HepG2 (cell line): ENCODE measurements at regions not wholly inside any gene's neighbourhood (a gene's known extent, or its start where the extent isn't known, plus 50 kb on each side); places are given as distances from the start of the nearest gene placed in this dataset.

Experiments used
- ATAC-seq: fragments of 200-7000 bp; cut with Tn5 transposase; 3 replicates; pipeline ENCODE4 v1.9.1; 2020; ENCODE audit warnings: mild to moderate bottlenecking, moderate library complexity
- BruUV-seq: library from RNA; stranded (reverse); fragments of 400-500 nt; replicated peaks from 2 replicates; lab custom pipeline; 2021; lab: Mats Ljungman, UMichigan
- CTCF ChIA-PET: fragments of 300-600 bp; formaldehyde crosslinking; extraction: SDS; loops from one replicate; lab custom pipeline; 2021; ENCODE audit warnings: low total read pairs, inconsistent platforms, low intra/inter-chr PET ratio; lab: Yijun Ruan, JAX
- POLR2A ChIA-PET: fragments of 350-600 bp; sonication (Branson Sonifier 250); formaldehyde crosslinking; loops from one replicate; lab custom pipeline; 2020; ENCODE audit warnings: antibody characterized with exemption, inconsistent platforms; lab: Yijun Ruan, JAX
- DNase-seq: peaks from one replicate; pipeline ENCODE4 v3.0.0-alpha.2; 2015; ENCODE audit warnings: low spot score
- FAIRE-seq: peaks from 3 replicates; lab custom pipeline; 2011; peaks lifted over from hg19 to GRCh38; lab: Jason Lieb, UNC
- H2AFZ ChIP-seq: one replicate; pipeline ENCODE4 v1.6.1; 2011; ENCODE audit warnings: low read length, inconsistent platforms
- H3K27ac ChIP-seq: fragments of 300-600 bp; 3 replicates; pipeline ENCODE4 v1.8.0; 2011; ENCODE audit warnings: mixed run types, mild to moderate bottlenecking, mixed read lengths, low read length, inconsistent platforms; ENCODE audit not compliant: insufficient read depth; ENCODE audit errors: extremely low read length
- H3K27me3 ChIP-seq, 2 experiments: fragments of 200-600 bp in 1 of 2; 2 replicates in 1 of 2; 3 replicates in 1 of 2; pipeline versions ENCODE4 v1.6.0 to v1.8.0; 2011; ENCODE audit warnings: low read length in 2 of 2, mild to moderate bottlenecking in 2 of 2, moderate library complexity in 2 of 2, inconsistent platforms in 1 of 2; ENCODE audit not compliant: insufficient read depth in 2 of 2, control insufficient read depth in 1 of 2
- H3K36me3 ChIP-seq, 2 experiments: fragments of 200-600 bp in 1 of 2; replicated peaks in 1 of 2; 2 replicates in 1 of 2; 3 replicates in 1 of 2; pipeline versions ENCODE4 v1.5.1 to v1.8.0; 2011; ENCODE audit warnings: low read length in 2 of 2, inconsistent platforms in 1 of 2; ENCODE audit not compliant: insufficient read depth in 2 of 2, control insufficient read depth in 1 of 2
- H3K4me1 ChIP-seq: 2 replicates; pipeline ENCODE4 v1.5.1; 2012; ENCODE audit warnings: low read length, inconsistent platforms; ENCODE audit not compliant: insufficient read depth
- H3K4me2 ChIP-seq: 2 replicates; pipeline ENCODE4 v1.6.0; 2011; ENCODE audit warnings: low read depth, low read length, inconsistent platforms
- H3K4me3 ChIP-seq, 3 experiments: fragments of 200-600 bp in 1 of 3; sonication (generic), shearing (Covaris generic) in 1 of 3; replicated peaks in 1 of 3; 2 replicates each; pipeline ENCODE4 v1.5.1; 2011 to 2016; ENCODE audit warnings: low read length in 3 of 3, inconsistent platforms in 2 of 3, low read depth in 2 of 3, mild to moderate bottlenecking in 2 of 3, control low read depth in 1 of 3, mixed read lengths in 1 of 3; ENCODE audit not compliant: insufficient read depth in 1 of 3
- H3K79me2 ChIP-seq: one replicate; pipeline ENCODE4 v1.6.1; 2011; ENCODE audit warnings: low read length, inconsistent platforms; ENCODE audit not compliant: insufficient read depth
- H3K9ac ChIP-seq: 2 replicates; pipeline ENCODE4 v1.6.0; 2011; ENCODE audit warnings: mild to moderate bottlenecking, low read depth, low read length, inconsistent platforms; ENCODE audit not compliant: insufficient read depth
- H3K9me3 ChIP-seq: 2 replicates; pipeline ENCODE4 v1.5.1; 2012; ENCODE audit warnings: mild to moderate bottlenecking, low read length
- H4K20me1 ChIP-seq: 2 replicates; pipeline ENCODE4 v1.6.0; 2011; ENCODE audit warnings: inconsistent platforms, mild to moderate bottlenecking, low read length, moderate library complexity; ENCODE audit not compliant: insufficient read depth
- CENPX ChIP-seq: sonication (generic); formaldehyde crosslinking; IDR thresholded peaks from 2 replicates; pipeline ENCODE4 v1.9.0; 2021; ENCODE audit warnings: mild to moderate bottlenecking, missing genetic modification reagents, moderate library complexity
- JUNB ChIP-seq: sonication (generic); formaldehyde crosslinking; IDR thresholded peaks from 2 replicates; pipeline ENCODE4 v1.8.0; 2022; ENCODE audit warnings: missing genetic modification reagents, mild to moderate bottlenecking, borderline replicate concordance
- NR1H2 ChIP-seq: sonication (generic); formaldehyde crosslinking; IDR thresholded peaks from 2 replicates; pipeline ENCODE4 v1.8.1; 2022; ENCODE audit warnings: low read depth, missing genetic modification reagents, borderline replicate concordance
- PHF21A ChIP-seq: sonication (generic); formaldehyde crosslinking; IDR thresholded peaks from 2 replicates; pipeline ENCODE4 v1.5.0; 2020; ENCODE audit warnings: mild to moderate bottlenecking, missing genetic modification reagents
- REL ChIP-seq: sonication (generic); formaldehyde crosslinking; conservative IDR thresholded peaks from 2 replicates; pipeline ENCODE4 v1.8.0; 2022; ENCODE audit warnings: mild to moderate bottlenecking, missing genetic modification reagents, moderate library complexity
- STAG1 ChIP-seq: sonication (generic); formaldehyde crosslinking; IDR thresholded peaks from 2 replicates; pipeline ENCODE4 v1.4.0; 2020; ENCODE audit warnings: missing genetic modification reagents
- ZBTB21 ChIP-seq: sonication (generic); formaldehyde crosslinking; IDR thresholded peaks from 2 replicates; pipeline ENCODE4 v1.4.0; 2020; ENCODE audit warnings: missing genetic modification reagents
- ZC3H13 ChIP-seq: sonication (generic); formaldehyde crosslinking; IDR thresholded peaks from 2 replicates; pipeline ENCODE4 v1.8.1; 2023; ENCODE audit warnings: mild to moderate bottlenecking, missing genetic modification reagents, moderate library complexity
- ZFX ChIP-seq: sonication (generic); formaldehyde crosslinking; IDR thresholded peaks from 2 replicates; pipeline ENCODE4 v1.4.0; 2020; ENCODE audit warnings: mild to moderate bottlenecking, low read depth, missing genetic modification reagents, moderate library complexity
- ZNF44 ChIP-seq: sonication (generic); formaldehyde crosslinking; IDR thresholded peaks from 2 replicates; pipeline ENCODE4 v1.5.1; 2020; ENCODE audit warnings: mild to moderate bottlenecking, missing genetic modification reagents
- ZNF788 ChIP-seq: sonication (generic); formaldehyde crosslinking; IDR thresholded peaks from 2 replicates; pipeline ENCODE4 v1.5.0; 2020; ENCODE audit warnings: mild to moderate bottlenecking, missing genetic modification reagents, borderline replicate concordance
- WGBS: methylation state at CpG from one replicate; pipeline ENCODE4 v1.1.6; 2017; ENCODE audit warnings: low lambda C conversion rate; 5-methylcytosine and 5-hydroxymethylcytosine counted together
- in situ Hi-C: cut with HindIII; loops from 2 replicates; pipeline ENCODE4 v1.10.0; 2017; ENCODE audit warnings: low pct_unique_long_range_greater_than_20kb; ENCODE audit not compliant: extremely low pct_ligation_motif_present
- intact Hi-C: fragments of 100-400 bp; cut with micrococcal nuclease; formaldehyde crosslinking; loops from one replicate; pipeline ENCODE4 v1.10.0; 2022; ENCODE audit not compliant: unreplicated experiment
- TF ChIP-seq, protein P1 (sequence below), 2 experiments: sonication (generic) in 1 of 2; formaldehyde crosslinking in 1 of 2; IDR thresholded peaks; 2 replicates each; pipeline versions ENCODE4 v1.4.0 to v1.6.1; 2016 to 2020; ENCODE audit warnings: borderline replicate concordance in 1 of 2, low read depth in 1 of 2, mild to moderate bottlenecking in 1 of 2, missing genetic modification reagents in 1 of 2
- TF ChIP-seq, protein P2 (sequence below): IDR thresholded peaks from 2 replicates; pipeline ENCODE4 v1.6.1; 2016; ENCODE audit warnings: low read depth
- TF ChIP-seq, protein P3 (sequence below): IDR thresholded peaks from 2 replicates; pipeline ENCODE4 v1.6.1; 2012; ENCODE audit warnings: low read length, improper control_type of control experiment
- TF ChIP-seq, protein P4 (sequence below): sonication (generic); formaldehyde crosslinking; IDR thresholded peaks from 2 replicates; pipeline ENCODE4 v1.8.0; 2022; ENCODE audit warnings: missing genetic modification reagents, mild to moderate bottlenecking, borderline replicate concordance

DNA sequence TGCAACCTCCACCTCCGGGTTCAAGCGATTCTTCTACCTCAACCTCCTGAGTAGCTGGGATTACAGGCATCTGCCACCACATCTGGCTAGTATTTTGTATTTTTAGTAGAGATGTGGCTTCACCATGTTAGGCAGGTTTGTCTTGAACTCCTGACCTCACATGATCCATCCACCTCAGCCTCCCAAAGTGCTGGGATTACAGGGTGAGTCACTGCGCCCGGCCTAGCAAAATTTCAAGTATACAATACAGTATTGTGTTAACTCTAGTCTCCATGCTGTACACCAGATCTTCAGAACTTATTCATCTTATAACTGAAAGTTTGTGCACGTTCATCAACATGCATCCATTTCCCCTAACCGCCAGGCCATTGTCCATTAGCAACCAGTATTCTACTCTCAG is 115.1 kb upstream of the MDGA2 start:
- Histone ChIP-seq H3K27ac (no peak overlapping the region), H4K20me1 (no peaks in the 10 kb centered on the region), H3K4me2 (no peak overlapping the region), H3K27me3 (no peaks in the 10 kb centered on the region), H3K9me3 (no peaks in the 10 kb centered on the region; the same call in 1 of the 2 replicates), H3K4me1 (no peaks in the 10 kb centered on the region), H3K9ac (no peak overlapping the region), H3K4me3 (no peak overlapping the region), H3K79me2 (no peaks in the 10 kb centered on the region), H3K36me3 (no peaks in the 10 kb centered on the region), H2AFZ (no peak overlapping the region)
- 47% methylated on average over 6 of the region's 6 CpGs for WGBS
- no TSS peak for BruUV-seq
- intact Hi-C loops = no loop called here
- ChIA-PET POLR2A (no interaction called here), CTCF (no interaction called here)
- no peak for ATAC-seq
- no peak for FAIRE-seq
- in situ Hi-C loops = no loop called here
- no peak for DNase-seq
- TF ChIP-seq CENPX (CRISPR knock-in tag) = no peak
- TF ChIP-seq ZNF44 (CRISPR knock-in tag) = no peak
- TF ChIP-seq, protein P1, sequence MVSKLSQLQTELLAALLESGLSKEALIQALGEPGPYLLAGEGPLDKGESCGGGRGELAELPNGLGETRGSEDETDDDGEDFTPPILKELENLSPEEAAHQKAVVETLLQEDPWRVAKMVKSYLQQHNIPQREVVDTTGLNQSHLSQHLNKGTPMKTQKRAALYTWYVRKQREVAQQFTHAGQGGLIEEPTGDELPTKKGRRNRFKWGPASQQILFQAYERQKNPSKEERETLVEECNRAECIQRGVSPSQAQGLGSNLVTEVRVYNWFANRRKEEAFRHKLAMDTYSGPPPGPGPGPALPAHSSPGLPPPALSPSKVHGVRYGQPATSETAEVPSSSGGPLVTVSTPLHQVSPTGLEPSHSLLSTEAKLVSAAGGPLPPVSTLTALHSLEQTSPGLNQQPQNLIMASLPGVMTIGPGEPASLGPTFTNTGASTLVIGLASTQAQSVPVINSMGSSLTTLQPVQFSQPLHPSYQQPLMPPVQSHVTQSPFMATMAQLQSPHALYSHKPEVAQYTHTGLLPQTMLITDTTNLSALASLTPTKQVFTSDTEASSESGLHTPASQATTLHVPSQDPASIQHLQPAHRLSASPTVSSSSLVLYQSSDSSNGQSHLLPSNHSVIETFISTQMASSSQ (IDR thresholded peaks at IDR 0.05; ENCODE audit: low read depth) = no peak
- TF ChIP-seq, protein P1 (CRISPR knock-in tag; IDR thresholded peaks at IDR 0.05; ENCODE audit: borderline replicate concordance) = no peak
- TF ChIP-seq STAG1 = no peak
- no peak for TF ChIP-seq ZNF788 (CRISPR knock-in tag)
- TF ChIP-seq PHF21A = no peak
- TF ChIP-seq REL (CRISPR knock-in tag) = no peak
- no peak for TF ChIP-seq JUNB
- no peak for TF ChIP-seq ZBTB21 (CRISPR knock-in tag)
- no peak for TF ChIP-seq ZC3H13 (CRISPR knock-in tag)
- TF ChIP-seq, protein P2, sequence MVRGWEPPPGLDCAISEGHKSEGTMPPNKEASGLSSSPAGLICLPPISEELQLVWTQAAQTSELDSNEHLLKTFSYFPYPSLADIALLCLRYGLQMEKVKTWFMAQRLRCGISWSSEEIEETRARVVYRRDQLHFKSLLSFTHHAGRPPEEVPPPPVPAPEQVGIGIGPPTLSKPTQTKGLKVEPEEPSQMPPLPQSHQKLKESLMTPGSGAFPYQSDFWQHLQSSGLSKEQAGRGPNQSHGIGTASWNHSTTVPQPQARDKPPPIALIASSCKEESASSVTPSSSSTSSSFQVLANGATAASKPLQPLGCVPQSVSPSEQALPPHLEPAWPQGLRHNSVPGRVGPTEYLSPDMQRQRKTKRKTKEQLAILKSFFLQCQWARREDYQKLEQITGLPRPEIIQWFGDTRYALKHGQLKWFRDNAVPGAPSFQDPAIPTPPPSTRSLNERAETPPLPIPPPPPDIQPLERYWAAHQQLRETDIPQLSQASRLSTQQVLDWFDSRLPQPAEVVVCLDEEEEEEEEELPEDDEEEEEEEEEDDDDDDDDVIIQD = no peak
- TF ChIP-seq, protein P3, sequence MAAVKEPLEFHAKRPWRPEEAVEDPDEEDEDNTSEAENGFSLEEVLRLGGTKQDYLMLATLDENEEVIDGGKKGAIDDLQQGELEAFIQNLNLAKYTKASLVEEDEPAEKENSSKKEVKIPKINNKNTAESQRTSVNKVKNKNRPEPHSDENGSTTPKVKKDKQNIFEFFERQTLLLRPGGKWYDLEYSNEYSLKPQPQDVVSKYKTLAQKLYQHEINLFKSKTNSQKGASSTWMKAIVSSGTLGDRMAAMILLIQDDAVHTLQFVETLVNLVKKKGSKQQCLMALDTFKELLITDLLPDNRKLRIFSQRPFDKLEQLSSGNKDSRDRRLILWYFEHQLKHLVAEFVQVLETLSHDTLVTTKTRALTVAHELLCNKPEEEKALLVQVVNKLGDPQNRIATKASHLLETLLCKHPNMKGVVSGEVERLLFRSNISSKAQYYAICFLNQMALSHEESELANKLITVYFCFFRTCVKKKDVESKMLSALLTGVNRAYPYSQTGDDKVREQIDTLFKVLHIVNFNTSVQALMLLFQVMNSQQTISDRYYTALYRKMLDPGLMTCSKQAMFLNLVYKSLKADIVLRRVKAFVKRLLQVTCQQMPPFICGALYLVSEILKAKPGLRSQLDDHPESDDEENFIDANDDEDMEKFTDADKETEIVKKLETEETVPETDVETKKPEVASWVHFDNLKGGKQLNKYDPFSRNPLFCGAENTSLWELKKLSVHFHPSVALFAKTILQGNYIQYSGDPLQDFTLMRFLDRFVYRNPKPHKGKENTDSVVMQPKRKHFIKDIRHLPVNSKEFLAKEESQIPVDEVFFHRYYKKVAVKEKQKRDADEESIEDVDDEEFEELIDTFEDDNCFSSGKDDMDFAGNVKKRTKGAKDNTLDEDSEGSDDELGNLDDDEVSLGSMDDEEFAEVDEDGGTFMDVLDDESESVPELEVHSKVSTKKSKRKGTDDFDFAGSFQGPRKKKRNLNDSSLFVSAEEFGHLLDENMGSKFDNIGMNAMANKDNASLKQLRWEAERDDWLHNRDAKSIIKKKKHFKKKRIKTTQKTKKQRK = no peak
- TF ChIP-seq ZFX (CRISPR knock-in tag) = no peak
- no peak for TF ChIP-seq NR1H2
- TF ChIP-seq, protein P4, sequence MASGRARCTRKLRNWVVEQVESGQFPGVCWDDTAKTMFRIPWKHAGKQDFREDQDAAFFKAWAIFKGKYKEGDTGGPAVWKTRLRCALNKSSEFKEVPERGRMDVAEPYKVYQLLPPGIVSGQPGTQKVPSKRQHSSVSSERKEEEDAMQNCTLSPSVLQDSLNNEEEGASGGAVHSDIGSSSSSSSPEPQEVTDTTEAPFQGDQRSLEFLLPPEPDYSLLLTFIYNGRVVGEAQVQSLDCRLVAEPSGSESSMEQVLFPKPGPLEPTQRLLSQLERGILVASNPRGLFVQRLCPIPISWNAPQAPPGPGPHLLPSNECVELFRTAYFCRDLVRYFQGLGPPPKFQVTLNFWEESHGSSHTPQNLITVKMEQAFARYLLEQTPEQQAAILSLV = no peak
